HL-60 (cell line): ENCODE measurements at regions not wholly inside any gene's neighbourhood (a gene's known extent, or its start where the extent isn't known, plus 50 kb on each side); places are given as distances from the start of the nearest gene placed in this dataset.

Experiments
- CTCF ChIP-seq: IDR thresholded peaks from one replicate; pipeline ENCODE4 v1.5.1; 2011; ENCODE audit warnings: low read length, control low read depth, inconsistent platforms; ENCODE audit not compliant: insufficient read depth
- GABPA ChIP-seq: IDR thresholded peaks from 2 replicates; pipeline ENCODE4 v1.6.1; 2012; ENCODE audit warnings: low read depth
- POLR2AphosphoS5 ChIP-seq: IDR thresholded peaks from 2 replicates; pipeline ENCODE4 v1.6.1; 2012; ENCODE audit warnings: low read depth
- REST ChIP-seq: IDR thresholded peaks from 2 replicates; pipeline ENCODE4 v1.6.1; 2012; ENCODE audit warnings: low read depth; ENCODE audit not compliant: insufficient replicate concordance
- SPI1 ChIP-seq: IDR thresholded peaks from 2 replicates; pipeline ENCODE4 v1.6.1; 2012; ENCODE audit warnings: low read depth, mild to moderate bottlenecking, borderline replicate concordance

- TF ChIP-seq CTCF (no peak), REST (no peak), POLR2AphosphoS5 (no peak), SPI1 (no peak), GABPA (no peak)
Observed at GRCh38 chrX:865422-865821, 234.8 kb downstream of the SHOX start.
